Right lobe of liver (tissue), 4 donors: ENCODE measurements at regions not wholly inside any gene's neighbourhood (a gene's known extent, or its start where the extent isn't known, plus 50 kb on each side); places are given as distances from the start of the nearest gene placed in this dataset.

Experiments used
- POLR2A ChIP-seq: fragments of 450-650 bp; IDR thresholded peaks from one replicate; pipeline ENCODE4 v1.6.1; 2017; ENCODE audit warnings: antibody characterized with exemption, mild to moderate bottlenecking
- TF ChIP-seq, protein P1 (sequence below), 4 donors: fragments of 200-600 bp in 3 of 4; fragments of 450-650 bp in 1 of 4; IDR thresholded peaks; one replicate each; pipeline versions ENCODE4 v1.5.1 to v1.8.0; 2016 to 2022; ENCODE audit warnings: antibody characterized with exemption in 4 of 4, mild to moderate bottlenecking in 2 of 4
- donor health status: DM: no; HTN: no; CAD: no.
- donor health status: DM: no; HTN: no; CAD: no.
- donor health status: DM: no; HTN: yes; CAD: no.

DNA sequence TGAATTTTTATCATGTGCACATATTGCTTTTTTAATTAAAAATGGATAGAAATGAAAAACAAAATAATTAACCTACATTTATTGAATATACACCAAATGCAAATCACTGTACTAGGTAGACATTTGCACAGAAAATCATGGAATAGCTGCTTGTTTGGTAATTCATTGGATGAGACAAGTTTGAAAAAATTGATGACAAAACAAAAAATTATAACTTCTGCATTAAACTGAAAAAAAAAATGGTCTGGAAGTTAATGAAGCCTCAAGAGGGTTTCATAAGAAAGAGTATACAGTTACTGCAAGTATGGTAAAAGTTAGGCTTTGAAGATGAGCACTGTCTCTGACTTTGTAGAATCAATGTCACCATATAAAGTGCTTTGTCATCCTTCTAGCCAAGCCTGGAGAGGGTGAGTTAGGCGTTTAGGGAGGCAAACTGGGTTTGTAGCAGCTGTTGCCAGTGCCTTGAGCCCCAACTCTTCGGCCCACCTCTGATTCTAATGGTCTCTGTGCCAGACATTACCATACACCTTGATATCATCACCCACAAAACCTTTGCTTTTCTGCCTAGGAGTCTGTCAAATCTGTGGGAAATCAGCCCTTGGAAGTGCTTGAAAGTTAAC is 291.1 kb upstream of the CLEC14A start:
- TF ChIP-seq, protein P1, sequence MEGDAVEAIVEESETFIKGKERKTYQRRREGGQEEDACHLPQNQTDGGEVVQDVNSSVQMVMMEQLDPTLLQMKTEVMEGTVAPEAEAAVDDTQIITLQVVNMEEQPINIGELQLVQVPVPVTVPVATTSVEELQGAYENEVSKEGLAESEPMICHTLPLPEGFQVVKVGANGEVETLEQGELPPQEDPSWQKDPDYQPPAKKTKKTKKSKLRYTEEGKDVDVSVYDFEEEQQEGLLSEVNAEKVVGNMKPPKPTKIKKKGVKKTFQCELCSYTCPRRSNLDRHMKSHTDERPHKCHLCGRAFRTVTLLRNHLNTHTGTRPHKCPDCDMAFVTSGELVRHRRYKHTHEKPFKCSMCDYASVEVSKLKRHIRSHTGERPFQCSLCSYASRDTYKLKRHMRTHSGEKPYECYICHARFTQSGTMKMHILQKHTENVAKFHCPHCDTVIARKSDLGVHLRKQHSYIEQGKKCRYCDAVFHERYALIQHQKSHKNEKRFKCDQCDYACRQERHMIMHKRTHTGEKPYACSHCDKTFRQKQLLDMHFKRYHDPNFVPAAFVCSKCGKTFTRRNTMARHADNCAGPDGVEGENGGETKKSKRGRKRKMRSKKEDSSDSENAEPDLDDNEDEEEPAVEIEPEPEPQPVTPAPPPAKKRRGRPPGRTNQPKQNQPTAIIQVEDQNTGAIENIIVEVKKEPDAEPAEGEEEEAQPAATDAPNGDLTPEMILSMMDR (IDR thresholded peaks at IDR 0.05), result no peak
- TF ChIP-seq POLR2A, result no peak
